HCT116 (cell line): ENCODE measurements at regions not wholly inside any gene's neighbourhood (a gene's known extent, or its start where the extent isn't known, plus 50 kb on each side); places are given as distances from the start of the nearest gene placed in this dataset.

Source experiments
- ATAC-seq: fragments of 200-7000 bp; cut with Tn5 transposase; 2 replicates; pipeline ENCODE4 v1.9.1; 2020; ENCODE audit warnings: mild to moderate bottlenecking, moderate library complexity
- BruUV-seq: library from RNA; stranded (reverse); fragments of 400-500 nt; replicated peaks from 2 replicates; lab custom pipeline; 2021; lab: Mats Ljungman, UMichigan
- CTCF ChIA-PET: fragments of 300-600 bp; sonication (Branson Sonifier 250); formaldehyde crosslinking; loops from one replicate; lab custom pipeline; 2021; ENCODE audit warnings: antibody characterized with exemption; lab: Charles Lee
- POLR2A ChIA-PET: fragments of 300-600, 350-600 bp; sonication (Branson Sonifier 250); formaldehyde crosslinking; loops from one replicate; lab custom pipeline; 2021; ENCODE audit warnings: antibody characterized with exemption; lab: Charles Lee
- RAD21 ChIA-PET, 2 experiments: fragments of 300-600 bp; sonication (Branson Sonifier 250); formaldehyde crosslinking; loops; one replicate each; lab custom pipeline; 2023; ENCODE audit warnings: low total read pairs in 2 of 2; ENCODE audit not compliant: uncharacterized antibody in 2 of 2, unreplicated experiment in 2 of 2, low non-redundant PET in 1 of 2; lab: Charles Lee
- DNase-seq: peaks from one replicate; pipeline ENCODE4 v3.0.0-alpha.2; 2010; ENCODE audit warnings: low read depth, low spot score
- H2AFZ ChIP-seq: fragments of 200-600 bp; shearing (Covaris generic), sonication (generic); 2 replicates; pipeline ENCODE4 v1.6.1; 2017; ENCODE audit warnings: low read depth, mixed run types, mixed read lengths, antibody characterized with exemption, low read length; ENCODE audit not compliant: poor library complexity, severe bottlenecking
- H3K27ac ChIP-seq: 2 replicates; pipeline ENCODE4 v1.5.1; 2012; ENCODE audit warnings: low read depth, low read length
- H3K27me3 ChIP-seq: fragments of 200-600 bp; sonication (generic); 2 replicates; pipeline ENCODE4 v1.6.1; 2016; ENCODE audit warnings: mixed run types, low read length, mixed read lengths; ENCODE audit not compliant: insufficient read depth
- H3K36me3 ChIP-seq, 2 experiments: fragments of 200-500 bp in 1 of 2; fragments of 200-600 bp in 1 of 2; sonication (Bioruptor generic) in 1 of 2; sonication (generic) in 1 of 2; 2 replicates each; pipeline versions ENCODE4 v1.5.1 to v1.6.1; 2014 to 2016; ENCODE audit warnings: low read length in 2 of 2, inconsistent platforms in 1 of 2, mixed read lengths in 1 of 2, mixed run types in 1 of 2; ENCODE audit not compliant: insufficient read depth in 2 of 2, control insufficient read depth in 1 of 2
- H3K4me1 ChIP-seq, 2 experiments: fragments of 200-600 bp in 1 of 2; sonication (generic) in 1 of 2; 2 replicates each; pipeline versions ENCODE4 v1.5.1 to v1.6.1; 2012 to 2017; ENCODE audit warnings: low read length in 2 of 2, inconsistent platforms in 1 of 2, mild to moderate bottlenecking in 1 of 2, mixed read lengths in 1 of 2, mixed run types in 1 of 2, moderate library complexity in 1 of 2; ENCODE audit not compliant: insufficient read depth in 2 of 2, control insufficient read depth in 1 of 2
- H3K4me2 ChIP-seq: fragments of 200-600 bp; sonication (generic); 2 replicates; pipeline ENCODE4 v1.6.1; 2017; ENCODE audit warnings: mixed run types, low read length, mixed read lengths
- H3K4me3 ChIP-seq, 2 experiments: fragments of 200-600 bp in 1 of 2; sonication (generic) in 1 of 2; replicated peaks in 1 of 2; 2 replicates each; pipeline ENCODE4 v1.5.1; 2011 to 2016; ENCODE audit warnings: low read length in 2 of 2, control low read depth in 1 of 2, low read depth in 1 of 2, mild to moderate bottlenecking in 1 of 2, mixed read lengths in 1 of 2, mixed run types in 1 of 2
- H3K79me2 ChIP-seq: fragments of 200-600 bp; sonication (generic); 2 replicates; pipeline ENCODE4 v1.6.1; 2017; ENCODE audit warnings: mild to moderate bottlenecking, mixed run types, low read length, moderate library complexity, mixed read lengths; ENCODE audit not compliant: insufficient read depth
- H3K9ac ChIP-seq: fragments of 200-600 bp; sonication (generic); 2 replicates; pipeline ENCODE4 v1.6.1; 2016; ENCODE audit warnings: low read length, mixed read lengths
- H3K9me2 ChIP-seq: fragments of 200-600 bp; sonication (generic), shearing (Covaris generic); 2 replicates; pipeline ENCODE4 v1.6.1; 2017; ENCODE audit warnings: mixed run types, mild to moderate bottlenecking, moderate library complexity; ENCODE audit not compliant: insufficient read depth
- H3K9me3 ChIP-seq, 2 experiments: fragments of 200-500 bp in 1 of 2; fragments of 200-600 bp in 1 of 2; sonication (Bioruptor generic) in 1 of 2; sonication (generic) in 1 of 2; 2 replicates each; pipeline ENCODE4 v1.6.1; 2014 to 2017; ENCODE audit warnings: low read length in 2 of 2, mixed read lengths in 2 of 2, inconsistent platforms in 1 of 2, low read depth in 1 of 2, mild to moderate bottlenecking in 1 of 2, mixed run types in 1 of 2, moderate library complexity in 1 of 2; ENCODE audit not compliant: control insufficient read depth in 1 of 2, insufficient read depth in 1 of 2
- H4K20me1 ChIP-seq: fragments of 200-600 bp; sonication (generic), shearing (Covaris generic); 2 replicates; pipeline ENCODE4 v1.6.1; 2017; ENCODE audit warnings: mixed run types, mild to moderate bottlenecking, moderate library complexity; ENCODE audit not compliant: insufficient read depth
- CBX3 ChIP-seq: IDR thresholded peaks from 2 replicates; pipeline ENCODE4 v1.6.1; 2012; ENCODE audit warnings: low read depth
- EGR1 ChIP-seq: IDR thresholded peaks from 2 replicates; pipeline ENCODE4 v1.6.1; 2012; ENCODE audit warnings: low read depth
- ELF1 ChIP-seq: IDR thresholded peaks from 2 replicates; pipeline ENCODE4 v1.6.1; 2012; ENCODE audit warnings: low read depth, borderline replicate concordance
- EZH2 ChIP-seq: fragments of 200-600 bp; sonication (generic); IDR thresholded peaks from 2 replicates; pipeline ENCODE4 v1.6.1; 2017; ENCODE audit warnings: antibody characterized with exemption, mixed run types
- EZH2phosphoT487 ChIP-seq: fragments of 200-600 bp; IDR thresholded peaks from 2 replicates; pipeline ENCODE4 v1.6.1; 2018; ENCODE audit warnings: antibody characterized with exemption, borderline replicate concordance
- FOSL1 ChIP-seq: IDR thresholded peaks from 2 replicates; pipeline ENCODE4 v1.6.1; 2012; ENCODE audit warnings: low read depth
- JUND ChIP-seq: IDR thresholded peaks from 2 replicates; pipeline ENCODE4 v1.6.1; 2012
- POLR2AphosphoS5 ChIP-seq: IDR thresholded peaks from 2 replicates; pipeline ENCODE4 v1.6.1; 2011; ENCODE audit warnings: mild to moderate bottlenecking, low read depth, low read length, moderate library complexity
- RAD21 ChIP-seq: IDR thresholded peaks from 2 replicates; pipeline ENCODE4 v1.6.1; 2012; ENCODE audit warnings: low read depth, mild to moderate bottlenecking
- SP1 ChIP-seq: IDR thresholded peaks from 2 replicates; pipeline ENCODE4 v1.6.1; 2012; ENCODE audit warnings: low read depth
- SRF ChIP-seq: IDR thresholded peaks from 2 replicates; pipeline ENCODE4 v1.6.1; 2012; ENCODE audit warnings: low read depth
- YY1 ChIP-seq: IDR thresholded peaks from 2 replicates; pipeline ENCODE4 v1.6.1; 2011; ENCODE audit warnings: low read length, low read depth, moderate library complexity, mild to moderate bottlenecking; ENCODE audit not compliant: insufficient replicate concordance; ENCODE audit errors: extremely low read depth
- ZFX ChIP-seq: fragments of 450-650 bp; IDR thresholded peaks from 2 replicates; pipeline ENCODE4 v1.6.1; 2017
- intact Hi-C: fragments of 100-400 bp; cut with micrococcal nuclease; formaldehyde crosslinking; loops from 2 replicates; pipeline ENCODE4 v1.10.0; 2022
- TF ChIP-seq, protein P1 (sequence below): IDR thresholded peaks from 2 replicates; pipeline ENCODE4 v1.6.1; 2012
- TF ChIP-seq, protein P2 (sequence below): IDR thresholded peaks from 2 replicates; pipeline ENCODE4 v1.6.1; 2012
- TF ChIP-seq, protein P3 (sequence below), 3 experiments: fragments of 200-600 bp in 1 of 3; sonication (generic) in 1 of 3; IDR thresholded peaks in 2 of 3; conservative IDR thresholded peaks in 1 of 3; 2 replicates each; pipeline ENCODE4 v1.5.1; 2012 to 2017; ENCODE audit warnings: low read depth in 2 of 3, low read length in 2 of 3, antibody characterized with exemption in 1 of 3, borderline replicate concordance in 1 of 3, control low read depth in 1 of 3, mild to moderate bottlenecking in 1 of 3, mixed read lengths in 1 of 3, mixed run types in 1 of 3, moderate library complexity in 1 of 3; ENCODE audit not compliant: insufficient read depth in 1 of 3
- TF ChIP-seq, protein P4 (sequence below): IDR thresholded peaks from 2 replicates; pipeline ENCODE4 v1.6.1; 2011; ENCODE audit warnings: mild to moderate bottlenecking, low read length, moderate library complexity; ENCODE audit not compliant: insufficient replicate concordance; ENCODE audit errors: extremely low read depth
- TF ChIP-seq, protein P5 (sequence below): IDR thresholded peaks from 2 replicates; pipeline ENCODE4 v1.6.1; 2012; ENCODE audit warnings: low read depth

DNA sequence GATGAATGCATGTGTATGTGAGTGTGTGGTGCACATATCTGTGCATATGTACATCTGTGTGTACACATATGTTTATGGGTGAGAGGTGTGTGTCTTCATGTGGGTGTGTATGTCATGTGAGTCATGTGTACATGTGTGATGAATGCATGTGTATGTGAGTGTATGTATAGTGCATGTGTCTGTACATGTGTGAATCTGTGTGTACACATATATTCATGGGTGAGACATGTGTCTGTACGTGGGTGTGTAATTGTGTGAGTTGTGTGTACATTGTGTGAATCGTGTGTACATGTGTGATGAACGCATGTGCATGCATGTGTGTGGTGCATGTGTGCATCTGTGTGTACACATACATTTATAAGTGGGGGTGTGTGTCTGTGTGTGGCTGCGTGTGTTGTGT is 146.9 kb upstream of the TMEM132C start:
- no peak overlapping the region for H2AFZ ChIP-seq
- intact Hi-C loops = no loop called here
- no peaks in the 10 kb centered on the region for H3K9me2 ChIP-seq
- H3K4me1 ChIP-seq = no peaks in the 10 kb centered on the region
- DNase-seq = no peak
- H3K9ac ChIP-seq = no peak overlapping the region
- no peak overlapping the region for H3K4me3 ChIP-seq
- ATAC-seq = no peak
- CTCF ChIA-PET = no interaction called here
- TF ChIP-seq, protein P1, sequence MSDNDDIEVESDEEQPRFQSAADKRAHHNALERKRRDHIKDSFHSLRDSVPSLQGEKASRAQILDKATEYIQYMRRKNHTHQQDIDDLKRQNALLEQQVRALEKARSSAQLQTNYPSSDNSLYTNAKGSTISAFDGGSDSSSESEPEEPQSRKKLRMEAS = no peak
- TF ChIP-seq, protein P2, sequence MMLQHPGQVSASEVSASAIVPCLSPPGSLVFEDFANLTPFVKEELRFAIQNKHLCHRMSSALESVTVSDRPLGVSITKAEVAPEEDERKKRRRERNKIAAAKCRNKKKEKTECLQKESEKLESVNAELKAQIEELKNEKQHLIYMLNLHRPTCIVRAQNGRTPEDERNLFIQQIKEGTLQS = no peak
- no peak for TF ChIP-seq JUND
- no peak for TF ChIP-seq YY1
- TF ChIP-seq EZH2phosphoT487 = no peak
- no peak for TF ChIP-seq ZFX
- TF ChIP-seq, protein P3, sequence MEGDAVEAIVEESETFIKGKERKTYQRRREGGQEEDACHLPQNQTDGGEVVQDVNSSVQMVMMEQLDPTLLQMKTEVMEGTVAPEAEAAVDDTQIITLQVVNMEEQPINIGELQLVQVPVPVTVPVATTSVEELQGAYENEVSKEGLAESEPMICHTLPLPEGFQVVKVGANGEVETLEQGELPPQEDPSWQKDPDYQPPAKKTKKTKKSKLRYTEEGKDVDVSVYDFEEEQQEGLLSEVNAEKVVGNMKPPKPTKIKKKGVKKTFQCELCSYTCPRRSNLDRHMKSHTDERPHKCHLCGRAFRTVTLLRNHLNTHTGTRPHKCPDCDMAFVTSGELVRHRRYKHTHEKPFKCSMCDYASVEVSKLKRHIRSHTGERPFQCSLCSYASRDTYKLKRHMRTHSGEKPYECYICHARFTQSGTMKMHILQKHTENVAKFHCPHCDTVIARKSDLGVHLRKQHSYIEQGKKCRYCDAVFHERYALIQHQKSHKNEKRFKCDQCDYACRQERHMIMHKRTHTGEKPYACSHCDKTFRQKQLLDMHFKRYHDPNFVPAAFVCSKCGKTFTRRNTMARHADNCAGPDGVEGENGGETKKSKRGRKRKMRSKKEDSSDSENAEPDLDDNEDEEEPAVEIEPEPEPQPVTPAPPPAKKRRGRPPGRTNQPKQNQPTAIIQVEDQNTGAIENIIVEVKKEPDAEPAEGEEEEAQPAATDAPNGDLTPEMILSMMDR (IDR thresholded peaks at IDR 0.05 in 2 of 3, conservative IDR thresholded peaks at IDR 0.05 in 1 of 3; ENCODE audit: borderline replicate concordance in 1 of 3, insufficient read depth in 1 of 3, low read depth in 2 of 3, low read length in 2 of 3) = no peak
- no peak for TF ChIP-seq POLR2AphosphoS5
- no peak for TF ChIP-seq FOSL1
- no peak for TF ChIP-seq SP1
- TF ChIP-seq RAD21 = no peak
- TF ChIP-seq EGR1 = no peak
- TF ChIP-seq, protein P4, sequence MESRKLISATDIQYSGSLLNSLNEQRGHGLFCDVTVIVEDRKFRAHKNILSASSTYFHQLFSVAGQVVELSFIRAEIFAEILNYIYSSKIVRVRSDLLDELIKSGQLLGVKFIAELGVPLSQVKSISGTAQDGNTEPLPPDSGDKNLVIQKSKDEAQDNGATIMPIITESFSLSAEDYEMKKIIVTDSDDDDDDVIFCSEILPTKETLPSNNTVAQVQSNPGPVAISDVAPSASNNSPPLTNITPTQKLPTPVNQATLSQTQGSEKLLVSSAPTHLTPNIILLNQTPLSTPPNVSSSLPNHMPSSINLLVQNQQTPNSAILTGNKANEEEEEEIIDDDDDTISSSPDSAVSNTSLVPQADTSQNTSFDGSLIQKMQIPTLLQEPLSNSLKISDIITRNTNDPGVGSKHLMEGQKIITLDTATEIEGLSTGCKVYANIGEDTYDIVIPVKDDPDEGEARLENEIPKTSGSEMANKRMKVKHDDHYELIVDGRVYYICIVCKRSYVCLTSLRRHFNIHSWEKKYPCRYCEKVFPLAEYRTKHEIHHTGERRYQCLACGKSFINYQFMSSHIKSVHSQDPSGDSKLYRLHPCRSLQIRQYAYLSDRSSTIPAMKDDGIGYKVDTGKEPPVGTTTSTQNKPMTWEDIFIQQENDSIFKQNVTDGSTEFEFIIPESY = no peak
- TF ChIP-seq ELF1 = no peak
- TF ChIP-seq, protein P5, sequence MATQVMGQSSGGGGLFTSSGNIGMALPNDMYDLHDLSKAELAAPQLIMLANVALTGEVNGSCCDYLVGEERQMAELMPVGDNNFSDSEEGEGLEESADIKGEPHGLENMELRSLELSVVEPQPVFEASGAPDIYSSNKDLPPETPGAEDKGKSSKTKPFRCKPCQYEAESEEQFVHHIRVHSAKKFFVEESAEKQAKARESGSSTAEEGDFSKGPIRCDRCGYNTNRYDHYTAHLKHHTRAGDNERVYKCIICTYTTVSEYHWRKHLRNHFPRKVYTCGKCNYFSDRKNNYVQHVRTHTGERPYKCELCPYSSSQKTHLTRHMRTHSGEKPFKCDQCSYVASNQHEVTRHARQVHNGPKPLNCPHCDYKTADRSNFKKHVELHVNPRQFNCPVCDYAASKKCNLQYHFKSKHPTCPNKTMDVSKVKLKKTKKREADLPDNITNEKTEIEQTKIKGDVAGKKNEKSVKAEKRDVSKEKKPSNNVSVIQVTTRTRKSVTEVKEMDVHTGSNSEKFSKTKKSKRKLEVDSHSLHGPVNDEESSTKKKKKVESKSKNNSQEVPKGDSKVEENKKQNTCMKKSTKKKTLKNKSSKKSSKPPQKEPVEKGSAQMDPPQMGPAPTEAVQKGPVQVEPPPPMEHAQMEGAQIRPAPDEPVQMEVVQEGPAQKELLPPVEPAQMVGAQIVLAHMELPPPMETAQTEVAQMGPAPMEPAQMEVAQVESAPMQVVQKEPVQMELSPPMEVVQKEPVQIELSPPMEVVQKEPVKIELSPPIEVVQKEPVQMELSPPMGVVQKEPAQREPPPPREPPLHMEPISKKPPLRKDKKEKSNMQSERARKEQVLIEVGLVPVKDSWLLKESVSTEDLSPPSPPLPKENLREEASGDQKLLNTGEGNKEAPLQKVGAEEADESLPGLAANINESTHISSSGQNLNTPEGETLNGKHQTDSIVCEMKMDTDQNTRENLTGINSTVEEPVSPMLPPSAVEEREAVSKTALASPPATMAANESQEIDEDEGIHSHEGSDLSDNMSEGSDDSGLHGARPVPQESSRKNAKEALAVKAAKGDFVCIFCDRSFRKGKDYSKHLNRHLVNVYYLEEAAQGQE = no peak
- no peak for TF ChIP-seq SRF
- TF ChIP-seq EZH2 = no peak
- no peak for TF ChIP-seq CBX3
- BruUV-seq = no TSS peak
- peaks cover 10 to 36% of the 10 kb centered on the region in 2 experiments; a peak in 2 of 4 replicates for H3K9me3 ChIP-seq
- H3K4me2 ChIP-seq = no peak overlapping the region
- H3K27me3 ChIP-seq = no peaks in the 10 kb centered on the region
- H3K79me2 ChIP-seq = no peaks in the 10 kb centered on the region
- RAD21 ChIA-PET = no interaction called here
- no peaks in the 10 kb centered on the region for H4K20me1 ChIP-seq
- POLR2A ChIA-PET = no interaction called here
- no peak overlapping the region for H3K27ac ChIP-seq
- no peaks in the 10 kb centered on the region; a peak in 1 of 4 replicates for H3K36me3 ChIP-seq
